OCI-LY3 (cell line): ENCODE measurements at regions not wholly inside any gene's neighbourhood (a gene's known extent, or its start where the extent isn't known, plus 50 kb on each side); places are given as distances from the start of the nearest gene placed in this dataset.

Experiments used
- CTCF ChIP-seq: fragments of 200-600, 300-600 bp; sonication (generic); IDR thresholded peaks from 2 replicates; pipeline ENCODE4 v1.5.1; 2014; ENCODE audit warnings: antibody characterized with exemption, low read length, low read depth
- EZH2phosphoT487 ChIP-seq: fragments of 200-600 bp; shearing (Covaris generic); IDR thresholded peaks from 2 replicates; pipeline ENCODE4 v1.6.1; 2018; ENCODE audit warnings: antibody characterized with exemption, mixed run types, low read depth

GRCh38 chr3:124116906-124117305 lies 125.0 kb upstream of the ROPN1 start:
- no peak for TF ChIP-seq CTCF
- no peak for TF ChIP-seq EZH2phosphoT487
